ENCODE measurements at regions not wholly inside any gene's neighbourhood (a gene's known extent, or its start where the extent isn't known, plus 50 kb on each side); places are given as distances from the start of the nearest gene placed in this dataset.

GRCh38 chr10:109620396-109620795 lies 302.9 kb downstream of the XPNPEP1 start:
- no peak overlapping the region for H3K4me3 Mint-ChIP-seq
- no peaks in the 10 kb centered on the region for H3K27me3 Mint-ChIP-seq (ENCODE audit: low read depth)
- no peaks in the 10 kb centered on the region for H3K4me1 Mint-ChIP-seq
- no peak overlapping the region for H3K27ac Mint-ChIP-seq
- DNase-seq (ENCODE audit: low spot score), result no peak
- POLR2A ChIA-PET, result no interaction called here
- TF ChIP-seq TCF7 (CRISPR knock-in tag; IDR thresholded peaks at IDR 0.05; ENCODE audit: low read depth) (no peak), ZNF263 (CRISPR knock-in tag; IDR thresholded peaks at IDR 0.05; ENCODE audit: low read depth) (no peak), MYBL2 (CRISPR knock-in tag; IDR thresholded peaks at IDR 0.05) (no peak), NR3C1 (CRISPR knock-in tag; conservative IDR thresholded peaks at IDR 0.05; ENCODE audit: low read depth) (no peak), NFE2L1 (CRISPR knock-in tag; IDR thresholded peaks at IDR 0.05) (no peak), IRF2 (CRISPR knock-in tag; IDR thresholded peaks at IDR 0.05; ENCODE audit: borderline replicate concordance, low read depth) (no peak), CTCF (IDR thresholded peaks at IDR 0.05) (no peak), ZNF281 (CRISPR knock-in tag; IDR thresholded peaks at IDR 0.05) (no peak), E2F5 (CRISPR knock-in tag; IDR thresholded peaks at IDR 0.05) (no peak), ZBTB21 (CRISPR knock-in tag; IDR thresholded peaks at IDR 0.05; ENCODE audit: borderline replicate concordance) (no peak), AR (CRISPR knock-in tag; IDR thresholded peaks at IDR 0.05) (no peak), ZNF317 (CRISPR knock-in tag; IDR thresholded peaks at IDR 0.05; ENCODE audit: borderline replicate concordance, low read depth) (no peak), SOX15 (CRISPR knock-in tag; IDR thresholded peaks at IDR 0.05) (no peak), ZNF138 (CRISPR knock-in tag; conservative IDR thresholded peaks at IDR 0.05) (no peak), KAT7 (CRISPR knock-in tag; IDR thresholded peaks at IDR 0.05; ENCODE audit: borderline replicate concordance) (no peak), ZNF396 (CRISPR knock-in tag; IDR thresholded peaks at IDR 0.05; ENCODE audit: borderline replicate concordance) (no peak), EMX1 (CRISPR knock-in tag; IDR thresholded peaks at IDR 0.05) (no peak), MXD4 (CRISPR knock-in tag; IDR thresholded peaks at IDR 0.05; ENCODE audit: borderline replicate concordance) (no peak), FOXP1 (CRISPR knock-in tag; IDR thresholded peaks at IDR 0.05; ENCODE audit: borderline replicate concordance) (no peak), ZNF121 (CRISPR knock-in tag; IDR thresholded peaks at IDR 0.05) (no peak)
- ATAC-seq, result no peak
- no peaks in the 10 kb centered on the region for H3K36me3 Mint-ChIP-seq
- CTCF ChIA-PET, result no interaction called here
- H3K9me3 Mint-ChIP-seq, result peaks cover 10% of the 10 kb centered on the region

All from WTC11 (cell line).